ENCODE measurements at regions not wholly inside any gene's neighbourhood (a gene's known extent, or its start where the extent isn't known, plus 50 kb on each side); places are given as distances from the start of the nearest gene placed in this dataset.

DNA sequence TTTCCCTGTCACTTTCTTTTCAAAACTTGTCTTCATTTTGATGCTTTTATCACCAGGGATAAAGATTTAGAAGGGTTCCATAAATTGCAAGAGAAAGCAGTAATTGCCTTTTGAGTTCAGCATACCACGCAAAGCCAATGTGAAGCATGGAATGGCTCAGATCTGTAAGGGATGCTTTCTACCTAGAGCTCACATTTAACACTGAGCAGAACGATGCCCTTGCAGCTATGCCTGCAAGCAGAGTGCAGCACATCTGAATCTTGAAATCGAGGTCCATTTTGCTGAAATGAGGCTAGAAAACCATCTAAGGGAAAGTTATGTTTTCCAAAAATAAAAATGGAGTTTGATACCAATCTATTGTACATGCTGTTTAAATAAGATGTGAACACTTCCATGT, 171.2 kb upstream of the CELF2 start:
- no CpG with 5 or more reads among the region's 3 CpGs for WGBS, 2 experiments (ENCODE audit: extremely low coverage in 2 of 2, insufficient read length in 1 of 2)
- no peak overlapping the region for H3K4ac ChIP-seq (ENCODE audit: low read depth, low read length)
- no peak overlapping the region for H2BK20ac ChIP-seq (ENCODE audit: low read depth, low read length)
- H2AFZ ChIP-seq (replicated peaks; ENCODE audit: low read length, poor library complexity), result no peak overlapping the region
- no peak overlapping the region for H3K27ac ChIP-seq (ENCODE audit: insufficient read depth, low read length)
- H3K36me3 ChIP-seq (ENCODE audit: control insufficient read depth, insufficient read depth, low read length), result no peaks in the 10 kb centered on the region
- dilution Hi-C loops (cut with HindIII; ENCODE audit: low sequenced_read_pairs, unreplicated experiment) (no loop called here), intact Hi-C loops (cut with micrococcal nuclease) (no loop called here), in situ Hi-C loops (cut with MboI; ENCODE audit: low sequenced_read_pairs) (no loop called here)
- no peak overlapping the region for H4K91ac ChIP-seq (ENCODE audit: insufficient read depth, low read depth, low read length)
- H3K79me1 ChIP-seq (ENCODE audit: low read depth in 1 of 2, low read length in 2 of 2), result no peaks in the 10 kb centered on the region
- no peak overlapping the region for H3K18ac ChIP-seq (ENCODE audit: low read depth, low read length)
- H2AK9ac ChIP-seq (replicated peaks; ENCODE audit: low read depth, low read length, poor library complexity), result no peak overlapping the region
- H3K4me3 ChIP-seq (ENCODE audit: insufficient read depth, low read depth, low read length), result no peak overlapping the region
- no TSS peak for BruUV-seq (replicated peaks)
- ATAC-seq (ENCODE audit: low read depth) (no peak), DNase-seq (no peak)
- H4K20me1 ChIP-seq (ENCODE audit: insufficient read depth, low read length), result no peaks in the 10 kb centered on the region
- no peak overlapping the region for H2AK5ac ChIP-seq (ENCODE audit: low read depth, low read length)
- ChIA-PET CTCF (no interaction called here), POLR2A (ENCODE audit: unreplicated experiment) (no interaction called here)
- H2BK120ac ChIP-seq (ENCODE audit: low read depth, low read length), result no peak overlapping the region
- no peaks in the 10 kb centered on the region; the same call in 1 of the 2 replicates for H3K27me3 ChIP-seq (ENCODE audit: control insufficient read depth, insufficient read depth, low read length)
- H2BK5ac ChIP-seq (ENCODE audit: low read depth, low read length, poor library complexity, severe bottlenecking), result no peak overlapping the region
- H3K4me2 ChIP-seq (ENCODE audit: low read depth, low read length), result no peak overlapping the region
- H3K9ac ChIP-seq (ENCODE audit: low read depth, low read length), result no peak overlapping the region
- H3K56ac ChIP-seq (ENCODE audit: extremely low read depth, insufficient read depth, low read length), result no peak overlapping the region
- TF ChIP-seq RFX5 (IDR thresholded peaks at IDR 0.05; ENCODE audit: low read depth, low read length) (no peak), POLR2A (IDR thresholded peaks at IDR 0.05; ENCODE audit: low read depth, low read length) (no peak), BHLHE40 (IDR thresholded peaks at IDR 0.05; ENCODE audit: low read depth, low read length) (no peak)
- TF ChIP-seq, protein P1, sequence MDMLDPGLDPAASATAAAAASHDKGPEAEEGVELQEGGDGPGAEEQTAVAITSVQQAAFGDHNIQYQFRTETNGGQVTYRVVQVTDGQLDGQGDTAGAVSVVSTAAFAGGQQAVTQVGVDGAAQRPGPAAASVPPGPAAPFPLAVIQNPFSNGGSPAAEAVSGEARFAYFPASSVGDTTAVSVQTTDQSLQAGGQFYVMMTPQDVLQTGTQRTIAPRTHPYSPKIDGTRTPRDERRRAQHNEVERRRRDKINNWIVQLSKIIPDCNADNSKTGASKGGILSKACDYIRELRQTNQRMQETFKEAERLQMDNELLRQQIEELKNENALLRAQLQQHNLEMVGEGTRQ (IDR thresholded peaks at IDR 0.05; ENCODE audit: low read depth, low read length), result no peak
- H2BK15ac ChIP-seq (ENCODE audit: low read depth, low read length), result no peak overlapping the region
- H4K8ac ChIP-seq (ENCODE audit: low read depth in 2 of 2, low read length in 2 of 2), result no peak overlapping the region
- H3K23ac ChIP-seq (ENCODE audit: low read depth, low read length), result no peak overlapping the region
- no peaks in the 10 kb centered on the region for H3K4me1 ChIP-seq (ENCODE audit: control insufficient read depth, insufficient read depth, low read length)
- H4K5ac ChIP-seq (ENCODE audit: low read depth, low read length), result no peak overlapping the region
- H3K9me3 ChIP-seq (ENCODE audit: control insufficient read depth, insufficient read depth, low read length), result no peaks in the 10 kb centered on the region
- no peak overlapping the region for H3K14ac ChIP-seq (replicated peaks; ENCODE audit: low read depth, low read length)
- H3K9me1 ChIP-seq (ENCODE audit: insufficient read depth, low read length), result peaks cover 3% of the 10 kb centered on the region; the same call in 1 of the 2 replicates

All from IMR-90 (cell line).